ENCODE measurements at regions not wholly inside any gene's neighbourhood (a gene's known extent, or its start where the extent isn't known, plus 50 kb on each side); places are given as distances from the start of the nearest gene placed in this dataset.

GRCh38 chr1:80769208-80769750, 1031.5 kb upstream of the ADGRL2 start:
- TF ChIP-seq, protein P1, sequence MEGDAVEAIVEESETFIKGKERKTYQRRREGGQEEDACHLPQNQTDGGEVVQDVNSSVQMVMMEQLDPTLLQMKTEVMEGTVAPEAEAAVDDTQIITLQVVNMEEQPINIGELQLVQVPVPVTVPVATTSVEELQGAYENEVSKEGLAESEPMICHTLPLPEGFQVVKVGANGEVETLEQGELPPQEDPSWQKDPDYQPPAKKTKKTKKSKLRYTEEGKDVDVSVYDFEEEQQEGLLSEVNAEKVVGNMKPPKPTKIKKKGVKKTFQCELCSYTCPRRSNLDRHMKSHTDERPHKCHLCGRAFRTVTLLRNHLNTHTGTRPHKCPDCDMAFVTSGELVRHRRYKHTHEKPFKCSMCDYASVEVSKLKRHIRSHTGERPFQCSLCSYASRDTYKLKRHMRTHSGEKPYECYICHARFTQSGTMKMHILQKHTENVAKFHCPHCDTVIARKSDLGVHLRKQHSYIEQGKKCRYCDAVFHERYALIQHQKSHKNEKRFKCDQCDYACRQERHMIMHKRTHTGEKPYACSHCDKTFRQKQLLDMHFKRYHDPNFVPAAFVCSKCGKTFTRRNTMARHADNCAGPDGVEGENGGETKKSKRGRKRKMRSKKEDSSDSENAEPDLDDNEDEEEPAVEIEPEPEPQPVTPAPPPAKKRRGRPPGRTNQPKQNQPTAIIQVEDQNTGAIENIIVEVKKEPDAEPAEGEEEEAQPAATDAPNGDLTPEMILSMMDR (IDR thresholded peaks at IDR 0.05; ENCODE audit: insufficient read depth, low read length), result no peak
- no peak for TF ChIP-seq POLR2AphosphoS5 (IDR thresholded peaks at IDR 0.05; ENCODE audit: low read depth)
- no peak for TF ChIP-seq GABPA (IDR thresholded peaks at IDR 0.05; ENCODE audit: low read depth)
- no peak for TF ChIP-seq SPI1 (IDR thresholded peaks at IDR 0.05; ENCODE audit: borderline replicate concordance, low read depth)
- TF ChIP-seq REST (IDR thresholded peaks at IDR 0.05; ENCODE audit: insufficient replicate concordance, low read depth), result no peak
